CD4-positive, alpha-beta T cell treated with Interleukin-10 for 1 hour (primary cell): ENCODE measurements at regions not wholly inside any gene's neighbourhood (a gene's known extent, or its start where the extent isn't known, plus 50 kb on each side); places are given as distances from the start of the nearest gene placed in this dataset.
"Not testable (repeated sequence)": the region's sequence is repeated elsewhere in the genome, so short reads cannot be mapped to it uniquely, and the experiment has no call there.

ENCODE experiments used
- DNase-seq: peaks from one replicate; pipeline ENCODE4 v3.0.0-alpha.2; 2020

- no peak for DNase-seq
Observed at GRCh38 chr5:163889369-163889768, 383.9 kb downstream of the MAT2B start.

GRCh38 chr5:163890261-163890660 is 384.8 kb downstream of the MAT2B start:
- no peak for DNase-seq

- no peak for DNase-seq
Observed at GRCh38 chr5:163893281-163893680, 387.9 kb downstream of the MAT2B start.

GRCh38 chr5:163894645-163895044 is 389.2 kb downstream of the MAT2B start:
- DNase-seq, result no peak

- no peak for DNase-seq
Observed at GRCh38 chr5:163898873-163899272, 393.5 kb downstream of the MAT2B start.

GRCh38 chr5:163907783-163908182 is 402.4 kb downstream of the MAT2B start:
- not testable (repeated sequence) for DNase-seq

GRCh38 chr5:163908253-163908652 is 402.8 kb downstream of the MAT2B start:
- DNase-seq, result no peak

GRCh38 chr5:163910226-163910625 is 404.8 kb downstream of the MAT2B start:
- DNase-seq, result no peak

- no peak for DNase-seq
Observed at GRCh38 chr5:163912046-163912445, 406.6 kb downstream of the MAT2B start.

- DNase-seq, result no peak
Observed at GRCh38 chr5:163913548-163913947, 408.1 kb downstream of the MAT2B start.

- no peak for DNase-seq
Observed at GRCh38 chr5:163914910-163915309, 409.5 kb downstream of the MAT2B start.

- DNase-seq, result no peak
Observed at GRCh38 chr5:163915481-163915961, 410.1 kb downstream of the MAT2B start.

GRCh38 chr5:163916376-163916775 is 411.0 kb downstream of the MAT2B start:
- DNase-seq, result peak; percentile 10

- no peak for DNase-seq
Observed at GRCh38 chr5:163916861-163917260, 411.4 kb downstream of the MAT2B start.

- DNase-seq, result no peak
Observed at GRCh38 chr5:163917747-163918146, 412.3 kb downstream of the MAT2B start.

- DNase-seq, result not testable (repeated sequence)
Observed at GRCh38 chr5:163934990-163935389, 429.6 kb downstream of the MAT2B start.

- DNase-seq, result no peak
Observed at GRCh38 chr5:163938595-163938994, 433.2 kb downstream of the MAT2B start.

- no peak for DNase-seq
Observed at GRCh38 chr5:163941079-163941478, 435.7 kb downstream of the MAT2B start.

GRCh38 chr5:163943546-163943945 is 438.1 kb downstream of the MAT2B start:
- no peak for DNase-seq

GRCh38 chr5:163944738-163945137 is 439.3 kb downstream of the MAT2B start:
- no peak for DNase-seq

- no peak for DNase-seq
Observed at GRCh38 chr5:163947848-163948666, 442.6 kb downstream of the MAT2B start.

GRCh38 chr5:163950248-163950647 is 444.8 kb downstream of the MAT2B start:
- no peak for DNase-seq

- DNase-seq, result no peak
Observed at GRCh38 chr5:163951069-163951468, 445.6 kb downstream of the MAT2B start.

- no peak for DNase-seq
Observed at GRCh38 chr5:163953901-163954300, 448.5 kb downstream of the MAT2B start.

GRCh38 chr5:163961230-163961629 is 455.8 kb downstream of the MAT2B start:
- DNase-seq, result not testable (repeated sequence)
